HG03558 (cell line): ENCODE measurements at regions not wholly inside any gene's neighbourhood (a gene's known extent, or its start where the extent isn't known, plus 50 kb on each side); places are given as distances from the start of the nearest gene placed in this dataset.

Source experiments
- ATAC-seq: cut with Tn5 transposase; IDR thresholded peaks from one replicate; pipeline ENCODE4 v1.9.1; 2021; ENCODE audit warnings: moderate number of reproducible peaks; ENCODE audit not compliant: unreplicated experiment; ENCODE audit errors: extremely low read depth

DNA sequence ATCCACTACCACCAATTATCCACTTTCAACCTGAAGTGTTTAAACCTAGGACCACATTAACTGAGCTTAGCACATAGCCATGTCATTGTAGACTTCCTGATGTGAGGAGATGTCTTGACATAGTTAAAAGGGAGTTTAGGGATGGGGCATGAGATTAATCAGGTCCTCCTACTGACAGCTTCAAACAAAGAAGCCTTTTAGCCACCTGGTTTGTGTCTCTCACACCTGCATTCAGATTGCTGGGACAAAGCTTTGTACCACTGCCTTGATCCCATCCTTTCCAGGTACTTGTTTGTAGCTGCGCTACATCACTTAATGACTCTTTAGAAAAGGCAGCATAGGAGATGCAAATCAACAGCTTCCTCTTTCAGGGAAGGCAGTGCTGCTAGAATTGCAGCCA lies 340.7 kb upstream of the DDHD1 start:
- ATAC-seq: no peak

DNA sequence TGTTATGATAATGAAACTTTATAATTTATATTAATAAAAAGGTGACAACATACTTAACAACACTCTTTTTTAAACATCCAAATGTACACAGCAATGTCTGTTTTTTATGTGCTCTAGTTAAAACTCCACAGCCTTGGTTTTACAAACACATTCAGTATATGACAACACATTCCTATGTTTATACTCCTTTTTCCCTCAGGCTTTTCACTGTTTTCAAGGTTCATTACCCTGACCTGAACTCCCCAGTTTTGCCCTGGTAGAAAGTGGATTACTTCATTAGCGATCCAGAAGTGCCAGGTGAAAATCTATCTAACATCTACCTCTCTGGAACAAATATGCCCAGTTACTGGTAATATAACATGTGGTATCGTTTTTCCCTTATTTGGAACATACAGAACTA lies 340.2 kb upstream of the DDHD1 start:
- no peak for ATAC-seq

DNA sequence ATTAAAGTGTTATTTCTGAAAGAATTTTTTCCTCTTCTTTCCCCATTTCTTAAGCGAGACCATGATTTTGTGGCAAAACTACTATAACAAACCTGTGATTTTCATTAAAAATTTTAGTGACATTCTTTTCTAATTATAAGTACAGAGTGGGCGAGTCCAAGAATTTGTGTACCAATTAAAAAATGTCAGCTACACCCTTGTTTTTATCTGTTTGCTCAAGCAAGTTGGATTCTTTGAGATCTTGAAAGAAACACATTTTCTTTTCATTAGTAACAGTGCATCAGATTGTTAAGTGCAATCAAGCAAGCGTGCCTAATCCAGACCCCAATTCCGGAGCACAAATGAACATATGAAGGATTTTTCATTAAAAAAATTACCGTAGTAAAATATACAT lies 338.8 kb upstream of the DDHD1 start:
- no peak for ATAC-seq

DNA sequence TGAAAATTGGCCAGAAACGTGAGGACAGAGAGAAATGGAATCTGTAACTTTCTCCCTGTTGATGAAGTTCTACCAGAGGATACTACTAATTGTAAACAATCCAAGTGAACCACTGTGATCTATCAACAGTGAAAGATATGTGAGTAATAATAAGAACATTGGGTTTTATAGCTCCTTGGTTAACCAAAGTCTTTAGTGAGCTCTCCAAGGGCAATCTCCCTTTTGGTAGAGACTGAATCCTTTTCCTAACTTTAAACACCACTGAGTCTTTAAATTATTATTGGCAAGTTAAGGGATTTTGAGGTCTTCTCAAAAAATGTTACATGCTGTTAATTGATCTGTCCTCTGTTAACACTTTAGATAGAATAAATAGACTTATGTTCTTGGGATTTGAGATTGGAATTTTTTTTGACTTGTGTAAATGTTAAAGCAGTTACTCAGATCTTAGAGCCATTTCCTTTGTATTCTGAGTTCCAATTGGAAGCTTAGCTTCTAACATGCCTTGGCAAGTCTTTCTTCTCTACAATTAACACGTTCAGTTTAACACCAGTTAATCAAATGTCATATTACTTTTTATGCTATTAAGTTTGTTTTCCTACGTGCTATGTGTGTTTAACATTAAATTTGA lies 338.2 kb upstream of the DDHD1 start:
- ATAC-seq: no peak

DNA sequence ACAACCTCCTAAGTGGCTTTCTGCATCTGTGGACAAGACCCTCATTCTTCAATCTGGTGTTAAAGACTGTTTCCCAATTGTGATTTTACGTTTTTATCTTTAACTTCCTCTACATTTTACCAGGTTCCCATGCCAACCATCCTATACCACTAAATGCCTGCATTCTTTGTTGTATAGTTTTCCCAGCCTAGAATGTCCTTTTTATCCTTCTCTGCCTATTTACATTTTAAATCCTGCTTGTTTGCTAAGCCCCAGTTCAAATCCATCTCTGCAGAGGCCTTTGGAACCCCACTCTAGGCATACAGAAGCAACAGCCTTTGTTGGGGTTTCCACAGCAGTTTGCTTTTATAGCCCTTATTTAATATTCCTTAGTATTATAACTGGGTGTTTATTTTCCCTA lies 325.1 kb upstream of the DDHD1 start:
- ATAC-seq: no peak

DNA sequence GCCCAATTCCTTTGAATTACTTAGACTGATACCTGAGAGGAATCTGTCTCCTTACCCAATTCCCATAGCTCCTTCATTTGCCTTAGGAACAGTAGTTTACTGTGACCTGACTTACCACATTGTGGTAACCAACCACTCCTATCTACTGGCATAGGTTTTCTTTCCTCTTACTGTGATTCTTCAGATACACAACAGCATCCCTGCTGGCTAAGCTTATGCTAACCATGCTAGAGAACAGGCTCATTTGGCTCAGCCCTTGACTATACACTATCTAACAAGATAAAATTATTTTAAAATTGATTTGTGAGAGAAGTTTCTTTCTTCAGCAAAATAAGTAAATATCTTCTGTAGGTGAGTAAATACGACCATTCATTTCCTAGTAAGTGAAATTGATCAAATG lies 320.4 kb upstream of the DDHD1 start:
- ATAC-seq: no peak

DNA sequence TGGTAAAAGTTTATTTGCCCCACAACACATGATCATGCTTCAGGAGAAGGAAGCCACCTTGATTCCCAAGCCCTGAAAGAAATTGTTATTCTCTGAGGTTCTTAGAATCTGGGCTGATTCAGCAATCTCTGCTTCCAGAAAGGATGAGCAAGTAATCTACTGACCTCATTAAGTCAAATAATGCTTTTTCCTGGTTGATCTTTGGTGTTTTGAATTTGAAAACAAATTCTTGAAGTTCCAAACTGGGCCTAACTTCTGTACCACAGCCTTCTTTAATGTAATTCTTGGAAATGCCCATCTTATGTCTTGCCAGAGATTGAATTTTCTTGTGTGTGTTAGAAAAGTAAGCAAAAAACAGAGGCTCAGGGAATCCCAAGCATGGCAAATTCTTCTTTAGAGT lies 319.2 kb upstream of the DDHD1 start:
- no peak for ATAC-seq

DNA sequence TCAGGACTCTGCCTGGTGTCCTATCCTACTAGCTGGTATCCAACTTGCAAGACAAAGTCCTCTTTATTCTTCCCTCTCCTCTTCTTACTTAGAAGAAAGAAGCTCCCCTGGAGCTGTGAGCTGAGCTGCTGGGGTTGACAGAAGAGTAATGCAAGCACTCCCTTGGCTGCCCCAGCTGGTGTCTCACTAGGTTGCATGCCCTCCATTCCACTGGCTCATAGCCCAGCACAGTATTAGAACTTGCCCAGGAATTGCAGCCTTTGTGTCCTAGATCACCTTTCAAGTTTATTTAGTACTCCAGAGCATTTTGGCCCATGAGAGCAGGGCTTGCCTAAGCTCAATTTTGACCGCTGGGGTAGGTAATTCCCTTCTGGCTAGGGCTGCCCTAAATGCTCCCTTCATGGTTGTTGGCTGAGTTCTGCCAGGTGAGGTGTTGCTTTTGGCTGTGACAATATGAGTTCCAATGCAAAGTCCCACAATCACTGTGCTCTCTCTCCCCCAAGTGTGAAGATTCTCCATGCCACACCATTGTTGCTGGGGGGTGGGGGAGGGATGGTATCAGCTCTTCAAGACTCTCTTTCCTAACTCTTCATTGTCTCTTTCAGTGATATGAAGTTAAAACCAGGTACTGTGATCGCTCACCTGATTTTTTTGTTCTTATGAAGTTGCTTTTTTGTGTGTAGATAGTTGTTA lies 317.4 kb upstream of the DDHD1 start:
- ATAC-seq: no peak

DNA sequence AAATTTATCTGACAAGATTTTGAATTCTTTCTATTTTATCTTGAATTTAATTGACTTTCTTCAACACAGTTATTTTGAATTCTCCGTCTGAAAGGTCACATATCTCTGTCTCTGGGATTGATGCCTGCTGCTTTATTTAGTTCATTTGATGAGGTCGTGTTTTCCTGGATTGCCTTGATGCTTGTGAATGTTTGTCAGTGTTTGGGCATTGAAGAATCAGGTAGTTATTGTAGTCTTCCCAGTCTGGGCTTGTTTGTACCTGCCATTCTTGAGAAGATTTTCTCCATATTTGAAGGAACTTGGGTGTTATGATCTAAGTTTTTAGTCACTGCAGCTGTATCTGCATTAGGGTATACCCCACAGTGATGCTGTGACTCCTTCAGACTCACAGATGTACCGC lies 315.8 kb upstream of the DDHD1 start:
- no peak for ATAC-seq

DNA sequence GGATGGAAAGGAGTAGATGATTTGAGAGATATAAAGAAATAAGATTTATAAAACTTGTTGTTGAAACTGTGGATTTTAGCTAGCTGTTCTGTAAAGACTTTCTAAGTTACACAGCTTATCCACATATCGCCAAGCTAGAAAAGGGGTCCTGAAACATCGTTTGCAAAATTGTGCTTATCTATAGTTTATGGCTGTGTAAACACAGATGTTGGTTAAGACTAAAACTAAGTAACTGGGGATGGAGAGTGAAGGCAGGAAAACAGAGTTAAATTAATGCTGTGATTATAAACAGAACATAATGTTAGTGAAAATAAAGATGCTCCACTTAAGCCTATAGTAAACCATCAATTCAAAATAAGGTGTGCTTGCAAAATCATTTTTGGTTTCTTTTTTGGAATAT lies 311.3 kb upstream of the DDHD1 start:
- ATAC-seq: no peak

DNA sequence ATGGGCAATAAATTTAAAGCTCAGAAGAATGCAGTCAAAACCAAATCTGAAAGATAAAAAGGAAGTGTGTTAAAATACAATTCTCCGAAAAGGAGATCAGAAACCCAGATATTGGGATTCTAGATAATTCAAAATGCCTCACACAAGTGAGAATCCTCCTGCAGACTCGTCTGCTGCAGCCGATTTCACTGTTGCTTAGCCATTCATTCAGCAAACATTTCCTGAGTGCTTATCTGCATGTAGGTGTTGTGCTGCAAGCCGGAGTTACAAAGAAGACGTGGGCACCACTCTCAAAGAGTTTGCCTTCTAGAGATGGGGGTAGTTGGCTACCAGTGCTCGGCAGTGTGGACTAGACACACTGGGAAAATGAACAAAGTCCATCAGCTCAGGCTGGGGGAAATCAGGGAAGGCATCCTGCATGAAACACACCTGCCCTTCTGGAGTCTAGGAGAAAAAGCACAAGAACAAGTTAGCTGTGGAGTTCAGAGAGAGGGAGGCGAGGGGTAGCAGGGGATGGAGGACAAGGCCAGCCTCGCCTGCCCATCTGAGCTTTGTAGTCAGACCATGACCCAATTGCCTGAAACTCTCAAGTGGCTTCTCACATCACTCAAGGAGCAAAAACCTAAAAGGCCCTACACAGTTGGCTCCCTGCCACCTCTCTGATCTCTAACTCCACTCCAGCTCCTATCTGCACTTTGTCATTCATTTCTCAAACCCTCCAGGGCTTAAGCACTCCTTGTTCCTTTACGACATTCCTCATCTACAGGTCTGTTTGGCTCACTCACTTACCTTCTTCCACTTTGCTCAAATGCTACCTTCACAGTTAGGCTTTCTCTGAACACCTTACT lies 310.0 kb upstream of the DDHD1 start:
- no peak for ATAC-seq

DNA sequence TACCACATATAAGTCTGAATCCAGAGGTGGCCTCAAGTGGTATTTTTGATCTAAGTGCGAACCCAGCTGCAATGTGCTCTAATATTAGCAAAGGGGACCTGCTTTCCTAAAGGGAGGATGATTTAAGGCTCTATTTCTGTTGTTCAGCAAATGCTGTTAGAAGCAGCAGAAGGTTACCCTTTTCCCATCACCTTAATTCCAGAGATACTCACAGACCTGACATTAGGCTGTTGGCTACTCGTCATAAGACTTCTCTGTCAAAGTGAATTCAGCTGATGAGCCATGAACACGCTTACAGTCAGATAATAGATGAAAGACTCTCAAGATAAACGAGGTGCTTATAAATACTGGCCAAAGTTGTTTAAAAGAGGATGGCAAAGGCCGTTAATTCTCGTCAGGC lies 308.7 kb upstream of the DDHD1 start:
- no peak for ATAC-seq

DNA sequence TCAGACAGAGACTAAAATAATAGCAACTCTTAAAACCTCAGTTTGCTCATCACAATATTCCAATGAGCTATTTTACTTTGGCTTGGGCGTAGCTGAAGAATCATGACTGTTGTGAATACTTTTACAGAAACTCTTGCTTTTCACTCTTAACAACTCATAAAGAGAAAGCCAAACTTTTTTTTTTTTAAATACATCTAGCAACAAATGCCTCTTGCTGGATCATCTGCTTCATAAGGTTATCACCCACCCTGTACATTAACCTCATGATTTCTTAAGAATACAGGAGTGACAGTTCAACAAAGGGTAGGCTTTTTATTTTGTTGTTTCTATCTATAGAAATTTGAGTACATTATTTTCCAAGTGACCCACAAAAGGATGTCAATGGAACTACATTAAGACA lies 307.4 kb upstream of the DDHD1 start:
- no peak for ATAC-seq

DNA sequence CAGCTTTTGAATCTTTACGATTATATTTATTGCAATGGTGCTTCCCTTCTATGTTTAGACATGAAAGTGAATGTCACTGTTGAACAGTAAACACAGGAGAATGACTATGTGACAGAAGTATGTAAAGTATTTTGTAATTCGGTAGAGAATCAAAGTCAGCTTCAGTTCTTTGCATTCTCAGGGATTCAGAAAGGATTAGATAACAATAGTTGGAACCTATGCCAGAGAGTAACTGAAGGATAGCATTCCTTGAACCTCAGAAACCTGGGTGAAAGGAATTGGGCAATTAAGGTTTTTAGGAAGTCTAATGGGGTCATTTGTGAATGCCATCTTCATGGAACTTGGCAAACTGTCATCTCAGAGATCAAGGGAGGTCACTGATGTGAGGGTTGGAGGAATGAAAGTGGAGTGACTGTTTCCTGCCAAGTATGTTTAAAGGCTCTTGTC lies 305.3 kb upstream of the DDHD1 start:
- no peak for ATAC-seq

DNA sequence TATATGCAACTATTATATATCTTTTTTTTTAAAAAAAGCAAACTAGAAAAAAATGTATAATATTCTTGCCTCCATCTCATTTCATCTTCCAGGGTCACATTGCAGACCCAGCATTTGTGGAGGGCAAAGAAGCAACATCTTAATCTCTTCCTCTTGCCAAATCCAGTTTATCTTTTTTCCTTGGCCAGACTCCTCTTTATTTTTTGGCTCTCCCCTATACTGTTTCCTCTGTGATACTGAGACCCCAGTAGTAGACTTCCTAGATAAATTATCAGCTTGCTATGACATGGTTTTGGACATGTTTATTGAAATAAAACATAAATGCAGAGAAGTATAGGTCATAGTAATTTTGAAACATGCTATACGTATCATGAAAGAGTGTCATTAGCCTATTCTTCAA lies 303.8 kb upstream of the DDHD1 start:
- ATAC-seq: no peak

DNA sequence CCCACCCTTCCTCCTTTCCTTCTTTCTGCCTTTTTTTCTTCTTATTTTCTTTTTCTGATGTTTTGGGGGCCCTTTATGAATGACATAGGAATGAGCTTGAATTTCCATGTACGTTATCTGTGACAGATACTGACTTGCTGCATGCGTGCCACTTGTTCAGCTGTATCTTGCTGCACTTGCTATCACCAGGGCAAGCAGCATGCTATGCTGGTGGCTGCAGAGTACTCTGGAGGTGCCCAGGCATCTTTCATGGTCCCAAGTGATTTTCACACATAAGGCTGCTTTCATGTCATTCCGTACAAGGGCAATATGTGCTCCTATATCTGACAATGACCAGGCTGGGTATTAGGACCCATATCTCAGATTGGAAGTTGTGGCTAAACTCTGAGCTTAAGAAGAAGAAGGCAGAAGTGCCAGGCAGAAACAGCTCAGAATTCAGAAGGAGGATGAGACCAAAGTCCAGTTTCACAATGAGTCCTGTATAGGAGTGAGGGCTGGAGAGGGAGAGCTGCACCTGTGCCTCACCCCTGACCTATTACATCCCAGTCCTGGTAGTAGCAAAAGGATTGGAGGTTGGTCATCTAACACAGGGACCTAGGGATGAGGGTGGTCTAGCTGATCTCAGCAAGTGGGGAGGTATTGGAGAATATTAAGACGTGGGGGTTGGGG lies 299.0 kb upstream of the DDHD1 start:
- no peak for ATAC-seq

DNA sequence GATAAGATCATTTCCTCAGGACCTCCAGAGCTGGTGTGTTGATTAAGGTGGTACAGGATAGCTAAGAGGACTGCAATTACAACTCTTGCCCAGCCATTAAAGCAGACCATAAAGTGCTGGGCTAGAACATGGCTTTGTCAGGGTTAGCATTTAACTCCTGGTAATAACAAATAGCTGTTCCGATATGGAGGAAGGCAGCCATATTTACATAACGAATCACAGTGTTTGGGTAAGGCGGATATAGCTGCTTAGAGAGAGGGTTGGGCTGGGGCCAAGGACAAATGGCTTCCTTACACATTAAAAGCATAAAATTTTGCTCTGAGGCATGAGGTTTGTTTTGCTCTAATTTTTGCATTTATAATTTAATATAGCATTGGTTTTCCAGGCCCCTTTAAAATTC lies 297.7 kb upstream of the DDHD1 start:
- ATAC-seq: no peak

DNA sequence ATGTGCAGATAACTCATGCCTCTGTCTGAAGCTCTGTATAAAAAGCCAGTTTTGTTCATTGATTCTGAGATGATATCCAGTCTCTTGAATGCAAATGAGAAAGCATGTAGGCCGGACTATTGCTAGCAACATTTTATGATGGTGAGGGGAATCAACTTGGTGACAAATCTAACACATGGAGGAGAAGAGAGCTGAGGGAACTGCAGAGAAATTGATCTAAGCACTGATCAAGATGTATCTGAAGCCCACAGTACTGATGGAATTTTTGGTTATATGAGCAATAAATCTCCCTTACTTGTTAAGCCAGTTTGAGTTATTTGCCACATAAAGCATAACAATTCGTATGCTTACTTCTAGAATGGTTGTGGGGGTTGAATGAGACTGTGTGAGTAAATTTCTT lies 295.6 kb upstream of the DDHD1 start:
- ATAC-seq: no peak

DNA sequence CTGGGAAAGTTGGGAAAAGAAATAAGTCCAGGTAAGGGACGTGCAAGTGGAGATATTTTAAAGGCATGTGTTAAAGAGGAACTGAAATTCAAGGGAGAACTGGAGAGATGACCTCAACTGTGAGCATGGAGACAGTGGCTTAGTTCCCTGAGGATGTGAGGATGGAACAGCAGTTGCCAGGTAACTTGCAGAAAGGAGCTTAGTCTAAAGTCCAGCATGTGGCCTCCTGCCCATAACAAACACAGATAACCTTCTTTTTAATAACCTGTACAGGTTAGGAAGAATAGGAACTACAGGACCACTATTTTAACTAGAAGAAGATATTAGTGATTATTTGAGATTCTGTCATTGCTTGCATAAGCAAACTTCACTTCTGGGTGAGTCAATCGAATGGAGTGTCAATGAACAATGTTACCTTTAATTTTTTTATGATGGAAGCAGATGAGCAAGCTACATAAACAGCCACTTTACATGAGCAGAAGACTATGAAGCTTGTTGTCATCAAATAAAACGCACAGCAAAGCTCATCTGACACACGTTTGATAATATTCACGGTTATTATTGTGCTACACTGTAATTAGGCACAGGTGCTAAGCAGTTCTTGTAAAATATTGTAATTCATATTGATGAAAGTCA lies 291.7 kb upstream of the DDHD1 start:
- no peak for ATAC-seq

DNA sequence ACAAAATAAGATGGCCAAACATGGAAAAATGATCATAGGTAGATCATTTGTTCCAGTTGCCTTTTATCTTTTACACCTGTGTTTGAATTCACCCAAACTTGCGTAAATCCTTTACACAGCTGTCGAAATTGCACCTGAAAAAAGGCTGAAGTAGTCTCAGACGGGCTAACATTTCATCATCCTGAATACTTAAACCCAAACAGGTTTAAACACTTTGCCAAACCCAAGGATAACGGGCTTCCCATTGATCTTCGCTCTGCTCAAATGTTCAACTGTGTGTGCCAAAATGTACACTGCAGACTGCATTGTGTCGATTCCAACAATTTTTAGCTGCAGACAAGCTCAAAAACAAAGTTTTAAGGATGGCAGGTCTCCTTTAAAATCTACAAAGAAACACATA lies 288.7 kb upstream of the DDHD1 start:
- ATAC-seq: no peak
